Kidney epithelial cell (primary cell): ENCODE measurements at regions not wholly inside any gene's neighbourhood (a gene's known extent, or its start where the extent isn't known, plus 50 kb on each side); places are given as distances from the start of the nearest gene placed in this dataset.

ENCODE experiments used
- DNase-seq: peaks from one replicate; pipeline ENCODE4 v3.0.0-alpha.2; 2010; ENCODE audit warnings: low read depth
- H3K27me3 ChIP-seq: 2 replicates; pipeline ENCODE4 v1.6.0; 2011; ENCODE audit warnings: low read length; ENCODE audit not compliant: control insufficient read depth, insufficient read depth
- H3K36me3 ChIP-seq: 2 replicates; pipeline ENCODE4 v1.5.1; 2011; ENCODE audit warnings: low read length; ENCODE audit not compliant: control insufficient read depth, insufficient read depth
- H3K4me3 ChIP-seq: 2 replicates; pipeline ENCODE4 v1.5.1; 2011; ENCODE audit warnings: low read depth, mild to moderate bottlenecking, control low read depth, low read length
- TF ChIP-seq, protein P1 (sequence below): IDR thresholded peaks from 2 replicates; pipeline ENCODE4 v1.5.1; 2011; ENCODE audit warnings: mild to moderate bottlenecking, moderate library complexity, low read length, control low read depth, inconsistent platforms; ENCODE audit not compliant: insufficient read depth, poor library complexity, severe bottlenecking

GRCh38 chr6:66054967-66055366, 347.9 kb upstream of the EYS start:
- DNase-seq = no peak
- TF ChIP-seq, protein P1, sequence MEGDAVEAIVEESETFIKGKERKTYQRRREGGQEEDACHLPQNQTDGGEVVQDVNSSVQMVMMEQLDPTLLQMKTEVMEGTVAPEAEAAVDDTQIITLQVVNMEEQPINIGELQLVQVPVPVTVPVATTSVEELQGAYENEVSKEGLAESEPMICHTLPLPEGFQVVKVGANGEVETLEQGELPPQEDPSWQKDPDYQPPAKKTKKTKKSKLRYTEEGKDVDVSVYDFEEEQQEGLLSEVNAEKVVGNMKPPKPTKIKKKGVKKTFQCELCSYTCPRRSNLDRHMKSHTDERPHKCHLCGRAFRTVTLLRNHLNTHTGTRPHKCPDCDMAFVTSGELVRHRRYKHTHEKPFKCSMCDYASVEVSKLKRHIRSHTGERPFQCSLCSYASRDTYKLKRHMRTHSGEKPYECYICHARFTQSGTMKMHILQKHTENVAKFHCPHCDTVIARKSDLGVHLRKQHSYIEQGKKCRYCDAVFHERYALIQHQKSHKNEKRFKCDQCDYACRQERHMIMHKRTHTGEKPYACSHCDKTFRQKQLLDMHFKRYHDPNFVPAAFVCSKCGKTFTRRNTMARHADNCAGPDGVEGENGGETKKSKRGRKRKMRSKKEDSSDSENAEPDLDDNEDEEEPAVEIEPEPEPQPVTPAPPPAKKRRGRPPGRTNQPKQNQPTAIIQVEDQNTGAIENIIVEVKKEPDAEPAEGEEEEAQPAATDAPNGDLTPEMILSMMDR = no peak
- Histone ChIP-seq H3K36me3 (no peaks in the 10 kb centered on the region), H3K27me3 (no peaks in the 10 kb centered on the region), H3K4me3 (no peak overlapping the region)

DNA sequence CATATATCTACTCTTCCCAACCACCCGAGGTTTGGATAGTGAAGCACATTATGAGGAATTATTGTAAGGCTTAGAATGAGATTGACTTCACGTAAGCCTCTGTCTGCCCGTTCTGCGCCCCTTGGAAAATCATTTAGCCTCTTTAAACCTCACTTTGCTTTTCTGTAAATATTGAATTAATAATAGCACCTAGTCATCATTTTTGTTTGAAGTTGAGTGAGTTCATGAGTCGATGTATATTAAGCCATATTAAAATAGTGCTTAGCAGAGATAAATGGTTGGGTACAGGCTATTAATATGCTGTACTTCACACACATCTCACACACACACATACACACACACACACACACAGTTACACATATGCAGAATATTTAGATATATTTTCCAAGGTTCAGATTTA, 344.8 kb upstream of the EYS start:
- DNase-seq = no peak
- TF ChIP-seq, protein P1 = no peak
- Histone ChIP-seq H3K36me3 (no peaks in the 10 kb centered on the region), H3K27me3 (no peaks in the 10 kb centered on the region), H3K4me3 (no peak overlapping the region)

DNA sequence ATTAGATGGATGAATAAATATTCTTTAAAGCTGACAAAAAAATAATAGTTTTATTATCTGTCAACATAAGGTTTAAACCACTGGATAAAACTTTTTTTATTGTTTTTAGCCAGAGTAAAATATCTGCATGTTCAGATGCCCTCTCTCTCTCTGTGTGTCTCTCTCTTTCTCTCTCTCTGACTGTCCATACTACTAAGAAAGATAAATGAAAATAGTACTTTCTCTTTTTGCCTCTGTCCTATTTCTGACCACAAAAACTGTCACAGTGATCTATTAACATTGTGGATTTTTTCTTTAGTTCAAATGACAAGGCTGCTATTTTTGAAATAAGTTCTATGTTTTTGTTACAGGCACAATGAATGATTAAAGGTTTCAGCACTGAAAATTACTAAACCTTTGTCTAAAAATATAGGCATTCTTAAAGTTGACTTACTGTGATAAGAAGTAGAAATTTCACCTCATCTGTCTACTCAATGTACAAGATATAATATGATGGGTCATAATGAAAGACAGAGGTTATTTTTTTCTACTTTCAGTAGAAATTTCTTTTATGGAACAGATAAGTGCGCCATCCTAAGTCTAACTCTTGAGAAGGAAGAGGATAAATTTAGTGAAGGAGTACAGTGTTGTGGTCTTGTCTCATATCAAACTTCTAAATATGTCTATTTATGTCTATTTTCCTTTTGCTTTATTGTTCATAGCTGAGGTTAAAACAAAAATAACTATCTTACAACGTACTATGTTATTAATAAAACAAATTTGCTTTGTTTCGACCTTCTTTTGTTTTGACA, 341.9 kb upstream of the EYS start:
- Histone ChIP-seq H3K27me3 (no peaks in the 10 kb centered on the region), H3K36me3 (no peaks in the 10 kb centered on the region), H3K4me3 (no peak overlapping the region)
- DNase-seq = no peak
- TF ChIP-seq, protein P1 = no peak

- DNase-seq = no peak
- H3K27me3 ChIP-seq = no peaks in the 10 kb centered on the region
- H3K36me3 ChIP-seq = no peaks in the 10 kb centered on the region
- TF ChIP-seq, protein P1 = no peak
- no peak overlapping the region for H3K4me3 ChIP-seq
Observed at GRCh38 chr6:66032626-66033025, 325.6 kb upstream of the EYS start.

DNA sequence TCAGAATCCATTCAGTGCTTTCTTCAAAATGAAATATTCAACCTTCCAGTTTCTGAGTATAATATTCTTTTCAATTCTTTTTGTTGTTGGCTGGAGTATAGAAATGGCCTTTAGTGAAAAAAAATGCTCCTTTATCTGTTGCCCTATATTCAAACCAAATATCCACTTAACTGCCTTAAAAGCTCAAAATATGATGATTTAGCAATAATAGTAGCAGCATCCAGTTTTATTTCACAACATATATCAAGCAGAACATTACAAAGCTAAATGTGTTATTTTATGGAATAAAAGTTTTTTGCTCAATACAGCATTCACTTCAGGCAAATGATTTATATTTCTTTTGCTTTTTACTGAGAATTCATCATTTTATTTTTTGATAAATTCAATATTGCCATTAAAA, 322.4 kb upstream of the EYS start:
- TF ChIP-seq, protein P1 = no peak
- Histone ChIP-seq H3K27me3 (no peaks in the 10 kb centered on the region), H3K4me3 (no peak overlapping the region), H3K36me3 (no peaks in the 10 kb centered on the region)
- DNase-seq = no peak

GRCh38 chr6:65999288-65999791, 292.3 kb upstream of the EYS start:
- TF ChIP-seq, protein P1 = no peak
- no peaks in the 10 kb centered on the region for H3K27me3 ChIP-seq
- no peak for DNase-seq
- no peaks in the 10 kb centered on the region for H3K36me3 ChIP-seq
- no peak overlapping the region for H3K4me3 ChIP-seq
